ENCODE measurements at regions not wholly inside any gene's neighbourhood (a gene's known extent, or its start where the extent isn't known, plus 50 kb on each side); places are given as distances from the start of the nearest gene placed in this dataset.

- no peak overlapping the region for H2BK12ac ChIP-seq (ENCODE audit: insufficient read length, low read depth, low read length)
- no peak overlapping the region for H4K5ac ChIP-seq (ENCODE audit: insufficient read length, low read depth, low read length)
- Mint-ChIP-seq H3K36me3 (ENCODE audit: insufficient read depth in 1 of 3, low read depth in 3 of 3) (no peaks in the 10 kb centered on the region), H3K4me1 (no peaks in the 10 kb centered on the region), H3K9me3 (peaks cover 3 to 10% of the 10 kb centered on the region in 2 experiments; a peak in 4 of 5 replicates), H3K27me3 (ENCODE audit: low read depth) (peaks cover 63% of the 10 kb centered on the region), H3K27ac (no peak overlapping the region), H3K4me3 (no peak overlapping the region)
- H3K27me3 ChIP-seq (ENCODE audit: insufficient read depth, low read length): no peaks in the 10 kb centered on the region; the same call in 1 of the 2 replicates
- H3K4me1 ChIP-seq (ENCODE audit: insufficient read depth, low read length): no peaks in the 10 kb centered on the region
- no peaks in the 10 kb centered on the region for H4K20me1 ChIP-seq (ENCODE audit: control insufficient read depth, insufficient read depth, insufficient read length)
- no peak overlapping the region for H3K27ac ChIP-seq (ENCODE audit: insufficient read length, low read depth, low read length)
- H3K14ac ChIP-seq (ENCODE audit: insufficient read depth, low read length): no peak overlapping the region
- no peak overlapping the region for H3K4ac ChIP-seq (ENCODE audit: low read depth, low read length)
- no CpG with 5 or more reads among the region's 1 CpG for WGBS (ENCODE audit: extremely low coverage, insufficient read length, low lambda C conversion rate)
- H3K56ac ChIP-seq (ENCODE audit: insufficient read length, low read depth, low read length): no peak overlapping the region
- H4K8ac ChIP-seq (replicated peaks; ENCODE audit: insufficient read length, low read depth, low read length): no peak overlapping the region
- H3K23ac ChIP-seq (ENCODE audit: insufficient read length, low read depth, low read length): no peak overlapping the region
- no peak overlapping the region for H2BK120ac ChIP-seq (ENCODE audit: low read depth, low read length, poor library complexity, severe bottlenecking)
- H2BK15ac ChIP-seq (ENCODE audit: low read depth, low read length): no peak overlapping the region
- no peaks in the 10 kb centered on the region for H3K79me2 ChIP-seq (ENCODE audit: insufficient read depth, low read length)
- H3K79me1 ChIP-seq (ENCODE audit: insufficient read depth, low read depth, low read length, poor library complexity, severe bottlenecking): no peaks in the 10 kb centered on the region
- no peaks in the 10 kb centered on the region for H3K9me3 ChIP-seq (ENCODE audit: control insufficient read depth, low read depth, low read length)
- no peak overlapping the region for H4K91ac ChIP-seq (ENCODE audit: insufficient read length, low read depth, low read length)
- H3K23me2 ChIP-seq (ENCODE audit: insufficient read length, low read depth, low read length, poor library complexity, severe bottlenecking): no peaks in the 10 kb centered on the region
- H3K18ac ChIP-seq (ENCODE audit: insufficient read length, low read depth, low read length): no peak overlapping the region
- H3K9ac ChIP-seq (ENCODE audit: extremely low read depth, insufficient read length, low read length): no peak overlapping the region
- no peak overlapping the region for H3T11ph ChIP-seq (ENCODE audit: low read length)
- H2AK5ac ChIP-seq (ENCODE audit: insufficient read length, low read length): no peak overlapping the region
- no peak for TF ChIP-seq CTCF (conservative IDR thresholded peaks at IDR 0.05)
- DNase-seq: no peak
- H2BK5ac ChIP-seq (ENCODE audit: insufficient read length, low read length): no peak overlapping the region
- H3K4me2 ChIP-seq (ENCODE audit: insufficient read depth, insufficient read length, low read length): no peak overlapping the region
- no peak overlapping the region for H2BK20ac ChIP-seq (ENCODE audit: low read depth, low read length, poor library complexity, severe bottlenecking)
- H2AFZ ChIP-seq (ENCODE audit: low read length): no peak overlapping the region
These were observed 57.3 kb downstream of the MED10 start for GRCh38 chr5:6321078-6321477.
